GM21390 (cell line): ENCODE measurements at regions not wholly inside any gene's neighbourhood (a gene's known extent, or its start where the extent isn't known, plus 50 kb on each side); places are given as distances from the start of the nearest gene placed in this dataset.
"Not testable (repeated sequence)": the region's sequence is repeated elsewhere in the genome, so short reads cannot be mapped to it uniquely, and the experiment has no call there.

Experiments used
- ATAC-seq: cut with Tn5 transposase; IDR thresholded peaks from one replicate; pipeline ENCODE4 v1.9.1; 2021; ENCODE audit not compliant: unreplicated experiment

DNA sequence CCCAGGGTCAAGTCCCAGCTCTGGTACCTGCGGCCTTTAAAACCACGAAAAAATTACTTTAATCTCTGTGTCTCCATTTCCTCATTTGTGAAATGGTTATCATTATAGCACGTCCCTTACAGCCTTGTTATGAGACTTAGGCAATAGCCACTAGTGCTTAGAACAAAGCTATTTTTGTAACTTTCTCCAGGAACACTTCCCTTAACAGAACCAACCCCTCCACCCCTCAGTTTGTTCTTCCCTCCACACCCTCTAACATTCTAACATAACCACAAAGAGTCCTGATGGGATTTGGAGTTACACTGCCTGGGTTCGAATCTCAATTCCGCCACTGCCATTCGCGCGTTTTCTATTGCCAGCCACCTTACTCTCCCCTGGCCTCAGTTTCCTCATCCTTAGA is 2777.4 kb upstream of the TPTE start:
- ATAC-seq, result not testable (repeated sequence)

DNA sequence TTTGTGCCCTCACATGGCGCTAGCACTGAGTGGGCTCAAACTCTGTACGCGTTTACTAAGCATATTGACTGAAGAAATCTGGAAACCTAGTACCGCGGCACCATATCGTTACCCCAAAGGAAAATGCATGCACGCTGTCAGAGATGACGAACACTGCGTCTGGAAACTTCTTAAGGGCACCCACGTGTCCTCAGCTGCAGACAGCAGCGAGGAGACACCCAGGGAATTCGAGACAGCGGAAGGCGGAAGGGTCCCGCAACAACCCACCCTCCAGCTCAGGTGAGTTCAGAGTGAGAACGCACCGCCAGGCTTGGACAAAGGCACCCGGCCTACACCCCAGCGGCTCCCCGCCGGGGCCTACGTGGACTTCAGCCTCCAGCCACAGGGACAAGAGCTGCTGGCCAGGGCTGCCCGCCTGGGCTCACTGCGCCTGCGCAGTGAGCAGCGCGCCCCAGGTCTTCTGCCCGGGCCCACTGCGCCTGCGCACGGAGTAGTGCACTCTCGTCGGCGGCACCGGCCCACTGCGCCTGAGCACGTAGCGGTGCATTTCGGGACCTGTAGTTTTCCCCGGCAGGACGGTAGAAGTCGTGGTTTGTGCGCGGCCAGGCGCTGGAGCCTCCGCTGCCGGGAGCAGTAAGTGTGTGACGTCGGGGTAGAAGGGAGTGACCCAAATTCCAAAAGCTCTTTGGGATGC is 2776.8 kb upstream of the TPTE start:
- peak; percentile 98 for ATAC-seq

DNA sequence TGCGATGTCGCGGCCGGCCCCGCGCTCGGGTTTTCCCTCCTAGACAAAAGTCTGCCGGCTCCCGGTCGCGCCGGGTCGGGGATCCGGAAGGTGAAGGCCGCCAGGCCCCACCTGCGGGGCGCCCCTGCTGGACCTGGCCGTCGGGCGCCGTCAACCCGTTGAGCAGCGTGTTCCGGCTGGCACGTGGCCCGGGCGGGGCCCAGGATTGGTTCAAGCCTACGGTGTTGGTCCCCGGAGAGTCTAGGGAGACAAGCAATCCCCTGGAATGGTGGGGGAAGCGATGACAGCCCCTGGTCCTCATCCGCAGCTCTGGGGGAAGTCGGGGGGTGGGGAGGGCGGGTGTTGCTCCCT is 2776.3 kb upstream of the TPTE start:
- ATAC-seq, result peak; percentile 71

DNA sequence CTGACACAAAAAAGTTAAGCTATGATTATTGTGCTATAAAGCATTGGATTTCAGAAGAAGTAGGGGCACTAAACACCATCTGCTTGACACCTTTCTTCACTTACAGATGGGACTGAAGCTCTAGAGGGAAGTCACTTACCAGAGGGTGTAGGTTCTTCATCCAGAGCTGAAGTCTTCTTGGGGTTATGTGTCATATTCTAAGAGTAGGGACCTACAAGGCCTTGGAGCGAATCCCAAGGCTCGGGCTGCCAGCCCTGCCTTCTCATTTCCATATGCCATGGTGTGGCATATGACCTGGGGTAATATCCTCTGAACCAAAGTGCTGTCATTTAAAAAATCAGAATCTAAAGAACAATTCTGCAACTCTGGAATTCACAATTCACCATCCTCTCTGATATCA is 2773.4 kb upstream of the TPTE start:
- ATAC-seq, result not testable (repeated sequence)

DNA sequence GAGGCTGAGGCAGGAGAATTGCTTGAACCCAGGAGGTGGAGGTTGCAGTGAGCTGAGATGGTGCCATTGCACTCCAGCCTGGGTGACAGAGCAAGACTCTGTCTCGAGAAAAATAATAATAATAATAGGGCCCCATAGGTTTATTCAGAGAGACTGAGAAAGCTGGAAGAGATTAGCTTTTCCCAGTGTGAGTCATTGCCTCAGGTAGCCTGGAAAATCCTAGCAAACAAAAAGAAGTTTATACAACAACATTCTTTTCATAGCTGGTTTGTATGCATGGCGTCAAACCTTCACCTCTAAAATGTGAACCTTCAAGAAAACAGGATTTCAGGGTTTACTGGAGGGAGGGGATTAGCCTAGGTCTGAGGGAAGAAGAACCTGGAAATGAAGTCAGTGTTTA is 2768.8 kb upstream of the TPTE start:
- ATAC-seq, result not testable (repeated sequence)

DNA sequence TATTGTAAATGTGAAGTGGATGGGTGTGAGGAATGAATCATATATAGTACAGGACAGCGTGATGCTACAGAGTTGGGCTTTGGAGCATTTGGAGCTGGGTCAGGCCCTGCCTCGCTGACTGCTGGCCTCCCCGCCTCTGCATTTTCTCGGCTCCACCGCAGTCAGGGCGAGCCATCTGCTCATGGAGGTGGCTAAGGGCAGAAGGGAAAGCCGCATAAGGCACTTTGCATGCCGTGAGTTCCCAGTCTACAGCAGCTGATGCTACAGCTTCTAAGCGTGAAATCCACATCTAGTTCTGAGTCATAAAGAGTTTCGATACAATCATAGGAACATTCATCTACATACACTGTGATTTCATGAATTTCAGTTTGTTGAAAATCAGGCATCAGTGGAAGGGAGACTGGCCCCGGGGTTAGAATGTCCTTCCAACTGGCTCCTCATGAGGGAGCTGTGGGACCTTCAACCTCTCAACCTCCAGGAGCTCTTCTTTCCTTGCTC is 2768.0 kb upstream of the TPTE start:
- ATAC-seq, result peak; percentile 87

DNA sequence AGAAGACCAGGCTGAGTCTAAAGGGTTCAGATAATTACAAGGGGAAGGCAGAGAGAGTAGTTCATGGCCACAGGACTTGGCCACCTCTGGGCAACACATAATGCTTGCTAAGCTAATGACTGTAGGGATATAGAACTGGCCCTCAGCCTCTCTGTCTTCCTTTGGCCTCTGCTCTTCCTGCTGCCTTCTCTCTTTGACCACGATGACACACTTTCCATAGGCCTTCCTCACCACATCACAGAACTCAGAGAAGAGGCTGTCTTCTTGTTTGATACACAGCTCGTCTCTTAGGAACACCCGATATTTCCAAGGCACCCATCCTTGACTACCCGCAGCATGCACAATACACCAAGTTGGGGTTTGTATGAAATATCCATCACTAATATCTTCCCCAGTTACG is 2751.4 kb upstream of the TPTE start:
- ATAC-seq, result not testable (repeated sequence)

DNA sequence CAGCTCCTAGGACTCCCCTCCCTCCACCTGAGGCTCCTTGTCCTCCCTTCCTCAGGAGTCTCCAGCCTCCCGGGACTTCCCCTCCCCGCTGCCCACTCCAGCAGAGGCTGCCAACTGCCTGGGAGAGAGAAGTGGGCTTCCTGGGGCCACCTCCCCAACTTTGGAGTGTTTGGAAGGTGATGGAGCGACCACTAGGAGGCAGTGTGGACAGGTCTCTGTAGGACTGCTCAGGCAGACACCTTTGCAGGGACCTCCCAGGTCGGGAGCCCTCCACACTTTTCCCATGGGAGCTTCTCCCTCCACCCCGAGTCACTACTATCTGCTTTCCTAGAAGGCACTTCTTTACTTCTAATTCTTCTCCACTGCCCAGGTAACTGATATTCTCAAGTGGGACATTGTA is 2747.2 kb upstream of the TPTE start:
- ATAC-seq, result not testable (repeated sequence)

DNA sequence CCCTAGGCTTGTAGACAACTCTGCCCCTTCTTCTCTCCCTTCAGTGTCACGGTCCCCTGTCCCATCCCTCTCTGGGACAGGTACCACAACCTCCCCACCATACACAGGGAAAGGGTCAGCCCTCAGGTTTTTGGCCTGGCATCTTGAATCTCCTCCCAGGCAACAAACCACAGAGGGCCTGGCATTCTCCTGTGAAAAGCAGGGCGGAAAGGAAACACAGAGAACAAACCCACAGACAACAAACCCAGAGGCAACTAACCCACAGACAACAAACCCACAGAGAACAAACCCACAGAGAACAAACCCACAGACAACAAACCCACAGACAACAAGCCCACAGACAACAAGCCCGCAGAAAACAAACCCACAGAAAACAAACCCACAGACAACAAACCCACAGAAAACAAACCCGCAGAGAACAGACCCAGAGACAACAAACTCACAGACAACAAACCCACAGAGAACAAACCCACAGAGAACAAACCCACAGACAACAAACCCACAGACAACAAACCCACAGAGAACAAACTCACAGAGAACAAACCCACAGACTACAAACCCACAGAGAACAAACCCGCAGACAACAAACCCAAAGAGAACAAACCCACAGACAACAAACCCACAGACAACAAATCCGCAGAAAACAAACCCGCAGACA is 2745.9 kb upstream of the TPTE start:
- ATAC-seq, result not testable (repeated sequence)

DNA sequence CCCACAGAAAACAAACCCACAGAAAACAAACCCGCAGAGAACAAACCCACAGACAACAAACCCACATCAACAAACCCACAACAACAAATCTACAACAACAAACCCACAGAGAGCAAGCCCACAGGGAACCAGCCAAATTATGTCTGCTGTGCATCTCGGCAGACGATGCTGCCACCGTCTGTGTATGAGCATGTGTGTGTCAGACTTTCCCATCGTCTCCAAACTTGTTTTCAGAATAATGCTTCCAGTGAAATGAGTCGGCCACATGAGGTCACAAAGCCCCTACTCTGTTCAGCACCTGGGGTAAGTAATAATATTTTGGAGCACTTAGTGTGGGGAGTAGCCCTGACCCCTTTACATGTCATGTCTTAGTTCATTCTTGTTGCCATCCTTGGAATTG is 2745.3 kb upstream of the TPTE start:
- not testable (repeated sequence) for ATAC-seq

DNA sequence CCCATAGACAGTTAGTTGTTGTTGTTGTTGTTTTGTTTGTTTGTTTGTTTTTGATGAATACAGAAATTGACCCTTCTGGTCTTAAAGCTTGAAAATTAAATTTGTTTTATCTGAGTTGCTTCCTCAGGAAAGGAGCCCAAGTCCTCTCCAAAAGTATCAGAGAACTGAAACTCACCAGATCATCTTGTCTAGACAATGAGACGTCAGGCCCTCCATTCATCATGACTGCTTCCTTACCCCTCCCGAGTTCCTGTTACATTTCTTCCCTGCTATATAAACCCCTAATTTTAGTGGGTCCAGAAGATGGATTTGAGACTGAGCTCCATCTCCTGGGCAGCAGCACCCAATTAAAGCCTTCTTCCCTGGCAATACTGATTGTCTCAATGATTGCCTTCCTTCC is 2744.8 kb upstream of the TPTE start:
- ATAC-seq, result not testable (repeated sequence)

DNA sequence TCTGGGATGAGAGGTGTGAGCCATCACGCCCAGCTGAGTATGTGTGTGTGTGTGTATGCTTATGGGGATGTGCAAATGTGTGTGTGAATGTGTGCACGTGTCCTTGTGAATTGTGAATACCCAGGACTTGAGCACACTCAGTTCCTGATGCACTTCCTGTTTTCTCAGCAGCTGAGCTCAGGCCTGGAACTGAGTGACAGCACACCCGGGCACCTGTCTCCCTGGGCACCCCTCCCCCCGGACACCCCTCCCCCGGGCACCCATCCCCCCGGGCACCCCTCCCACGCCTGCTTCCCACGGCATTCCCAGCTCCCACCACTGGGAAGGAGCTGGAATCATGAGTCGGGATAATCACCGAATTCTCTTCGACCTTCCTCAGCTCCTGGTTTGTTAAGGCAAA is 2744.1 kb upstream of the TPTE start:
- not testable (repeated sequence) for ATAC-seq

DNA sequence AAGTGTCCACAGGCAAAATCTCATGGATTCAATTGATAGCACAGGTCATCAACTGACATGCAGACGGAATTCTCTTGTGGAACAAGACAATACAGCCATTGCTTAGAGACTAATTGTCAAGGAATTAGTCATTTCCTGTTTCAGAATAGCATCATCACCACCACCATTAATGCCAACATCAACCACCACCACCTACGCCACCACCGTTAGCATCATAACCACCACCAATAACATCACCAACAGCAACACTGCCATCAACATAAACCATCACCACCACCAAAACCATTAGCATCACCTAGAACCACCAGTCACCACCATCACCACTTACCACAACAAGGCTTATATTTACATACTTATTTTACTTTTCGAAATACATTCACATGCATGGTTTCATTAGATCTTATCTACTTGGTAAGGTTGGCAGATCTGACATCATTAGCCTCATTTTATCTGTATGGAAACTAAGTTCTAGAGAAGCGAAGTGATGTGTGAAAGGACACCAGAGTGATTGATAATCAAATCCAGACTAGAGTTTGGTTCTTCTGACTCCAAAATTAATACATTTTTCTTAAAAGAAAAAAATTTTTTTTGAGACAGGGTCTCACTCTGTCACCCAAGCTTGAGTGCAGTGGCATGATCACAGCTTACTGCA is 2733.8 kb upstream of the TPTE start:
- ATAC-seq, result not testable (repeated sequence)

DNA sequence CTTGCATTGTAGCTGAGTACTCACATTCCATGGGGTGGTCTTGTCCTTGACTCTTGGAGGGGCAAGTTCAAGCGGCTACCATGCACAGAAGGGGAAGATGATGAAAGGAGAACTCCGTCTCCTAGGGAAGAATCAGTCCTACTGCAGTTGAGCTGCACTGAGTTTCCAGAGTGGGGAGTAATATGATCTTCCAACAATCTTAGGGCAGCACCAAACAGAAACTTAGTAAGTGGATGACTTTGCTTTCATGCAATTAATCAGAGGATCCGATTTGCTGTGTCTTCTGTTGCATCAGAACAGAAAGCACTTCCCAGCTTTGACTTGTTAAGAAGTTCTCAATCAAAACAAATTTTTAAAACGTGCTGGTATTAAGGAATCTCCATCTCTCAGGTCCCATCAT is 2727.6 kb upstream of the TPTE start:
- ATAC-seq, result not testable (repeated sequence)

DNA sequence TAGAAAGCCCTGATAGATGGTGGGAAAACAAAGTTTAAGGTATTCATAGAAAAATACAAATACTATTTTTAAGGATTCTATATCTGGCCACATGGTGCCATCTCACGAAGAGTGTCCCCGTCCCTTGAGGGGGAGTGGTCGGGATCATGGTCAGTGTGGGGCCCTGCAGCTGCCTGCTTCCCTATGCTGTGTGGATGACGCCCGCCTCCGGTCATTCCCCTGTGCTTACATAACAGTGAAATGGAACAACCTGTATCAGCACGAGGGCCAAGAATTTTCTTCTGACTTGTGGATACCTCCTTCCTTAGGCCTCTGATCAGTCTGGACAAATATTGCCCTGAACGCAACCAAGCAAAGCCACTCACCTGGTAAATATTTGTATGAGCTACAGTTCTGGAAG is 2724.1 kb upstream of the TPTE start:
- not testable (repeated sequence) for ATAC-seq

DNA sequence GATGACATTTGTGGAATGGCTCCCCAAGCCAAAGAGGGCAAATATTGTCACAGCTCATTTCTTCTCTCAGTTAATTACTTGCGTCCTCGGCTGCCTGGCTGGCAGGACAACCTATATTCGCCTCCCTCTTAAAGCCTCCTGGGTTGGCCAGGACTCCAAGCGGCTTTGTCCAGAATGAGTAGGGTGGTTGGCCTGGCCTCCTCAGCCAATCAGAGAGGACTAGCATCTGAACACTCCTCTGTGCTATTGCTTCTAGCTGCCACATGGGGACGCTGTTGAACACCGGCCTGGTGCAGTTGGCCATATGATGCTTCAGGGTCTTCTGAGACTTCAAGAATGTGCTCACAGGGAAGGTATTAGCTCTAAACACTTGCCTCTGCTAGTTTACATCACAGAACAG is 2722.9 kb upstream of the TPTE start:
- not testable (repeated sequence) for ATAC-seq

DNA sequence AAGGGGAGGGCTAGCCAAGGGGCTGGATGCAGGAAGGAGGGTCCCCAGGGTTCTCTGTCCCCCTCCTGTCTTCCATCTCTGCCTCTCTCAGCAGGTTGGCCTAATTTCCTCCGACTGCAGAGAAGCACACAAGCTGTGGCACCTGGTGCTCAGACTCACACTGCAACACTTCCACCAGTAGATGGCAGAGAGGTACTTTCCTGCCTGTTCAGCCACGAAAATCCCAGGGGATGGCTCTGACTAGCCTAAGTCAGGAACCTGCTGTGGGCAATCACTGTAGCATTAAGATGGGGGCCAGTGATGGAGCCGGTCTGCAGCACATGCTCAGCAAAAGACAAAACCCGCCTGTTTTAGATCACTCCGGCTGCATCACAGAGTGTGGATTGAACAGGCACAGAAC is 2721.7 kb upstream of the TPTE start:
- ATAC-seq, result not testable (repeated sequence)

DNA sequence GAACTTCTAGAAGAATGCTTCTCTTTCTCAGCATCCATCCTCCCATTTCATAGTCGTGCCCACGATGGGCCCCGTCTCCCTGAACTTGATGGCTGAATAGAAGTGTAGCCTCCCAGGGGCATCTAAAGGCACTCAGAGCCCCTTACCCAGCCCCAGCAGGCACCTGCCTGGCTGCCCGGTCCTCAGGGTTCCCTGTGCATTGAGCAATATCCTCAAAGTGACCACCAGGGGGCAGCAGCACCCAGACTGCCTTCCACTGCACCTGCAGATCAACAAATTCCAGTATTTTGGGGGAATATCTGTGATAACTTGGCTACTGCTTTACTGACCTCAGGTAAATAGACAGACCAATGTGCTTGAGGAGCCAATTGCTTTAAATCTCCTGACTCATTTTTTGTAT is 2707.9 kb upstream of the TPTE start:
- not testable (repeated sequence) for ATAC-seq

DNA sequence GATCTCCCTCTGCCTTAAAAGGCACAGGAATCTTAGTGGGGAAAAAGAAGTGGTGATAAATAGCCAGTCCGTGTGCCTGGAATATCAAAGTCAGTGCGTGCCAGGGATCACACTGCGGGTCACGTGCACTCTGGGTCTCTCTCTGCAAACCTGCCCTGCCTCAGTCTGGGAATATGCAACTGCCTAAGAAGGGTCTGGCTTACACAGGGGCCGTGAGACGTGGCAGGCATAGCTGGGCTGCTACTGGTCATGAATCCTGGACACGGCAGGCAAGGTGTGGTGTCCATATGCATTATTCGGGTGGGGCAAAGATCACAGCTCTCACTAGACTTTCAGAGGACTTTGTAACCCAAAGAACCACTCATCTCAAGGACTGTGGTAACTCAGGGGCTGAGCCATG is 2704.4 kb upstream of the TPTE start:
- ATAC-seq, result not testable (repeated sequence)

DNA sequence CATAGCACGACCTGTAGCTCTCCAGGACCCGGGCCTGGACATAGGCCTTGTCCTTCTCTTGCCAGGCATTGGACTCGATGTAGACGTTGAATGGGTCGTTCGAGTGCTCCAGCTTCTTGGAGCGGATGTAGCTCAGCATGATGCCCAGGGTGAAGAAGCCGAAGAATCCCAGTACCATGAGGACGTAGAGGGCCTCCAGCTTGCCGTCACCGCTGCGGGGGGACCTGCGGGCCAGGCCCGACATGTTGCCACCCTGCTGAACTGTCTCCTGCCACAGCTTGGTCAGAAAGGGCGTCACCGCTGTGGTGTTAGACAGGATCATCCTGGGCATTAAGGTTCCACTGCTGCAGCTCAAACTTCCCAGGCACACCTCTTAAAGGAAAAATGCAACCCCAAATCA is 2702.1 kb upstream of the TPTE start:
- ATAC-seq, result not testable (repeated sequence)

DNA sequence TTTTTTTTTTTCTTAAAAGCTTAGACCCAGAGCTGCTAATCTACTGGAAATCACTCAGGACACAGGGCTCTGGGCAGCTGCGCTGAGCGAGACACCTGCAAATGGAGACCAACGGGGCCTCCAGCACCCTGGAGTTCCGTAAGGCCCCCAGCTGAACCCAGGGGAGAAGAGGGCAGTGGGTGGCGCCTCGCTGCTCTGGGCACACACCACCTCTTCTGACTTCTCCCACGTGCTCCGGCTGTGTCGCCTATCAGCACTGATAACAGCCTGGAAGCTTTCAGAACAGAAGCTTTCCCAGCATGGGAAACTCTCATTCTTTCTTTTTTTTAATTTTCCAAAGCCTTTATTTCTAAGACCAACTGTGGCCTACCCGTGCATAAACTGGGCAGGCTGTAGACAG is 2695.8 kb upstream of the TPTE start:
- not testable (repeated sequence) for ATAC-seq

DNA sequence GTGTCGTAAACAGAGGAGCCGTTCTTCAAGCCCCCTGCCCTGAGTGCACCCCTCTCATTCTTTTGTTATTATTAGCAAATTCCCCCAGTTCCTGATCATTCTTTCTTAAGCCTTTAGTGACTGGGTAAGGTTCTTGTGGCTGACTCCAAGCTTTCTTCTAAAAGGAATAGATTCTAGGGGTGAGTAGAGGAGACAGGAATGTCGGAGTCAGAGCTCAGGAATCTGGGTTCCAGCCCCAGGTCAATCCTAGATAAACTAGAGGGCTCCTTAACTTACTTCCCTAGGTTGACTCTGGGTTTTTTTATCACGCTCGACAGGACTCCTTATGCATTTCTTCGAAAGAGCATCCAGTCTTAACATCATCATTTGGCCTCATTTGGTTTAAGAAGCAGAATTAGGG is 2695.2 kb upstream of the TPTE start:
- not testable (repeated sequence) for ATAC-seq
